WTC11 (cell line): ENCODE measurements at regions not wholly inside any gene's neighbourhood (a gene's known extent, or its start where the extent isn't known, plus 50 kb on each side); places are given as distances from the start of the nearest gene placed in this dataset.

Source experiments
- TEAD4 ChIP-seq: sonication (generic); formaldehyde crosslinking; IDR thresholded peaks from 2 replicates; pipeline ENCODE4 v1.8.0; 2022; ENCODE audit warnings: mild to moderate bottlenecking, missing genetic modification reagents
- TP53 ChIP-seq: sonication (generic); formaldehyde crosslinking; IDR thresholded peaks from 2 replicates; pipeline ENCODE4 v1.8.1; 2023; ENCODE audit warnings: mild to moderate bottlenecking, missing genetic modification reagents
- ZNF219 ChIP-seq: sonication (generic); formaldehyde crosslinking; IDR thresholded peaks from 2 replicates; pipeline ENCODE4 v1.8.0; 2023; ENCODE audit warnings: missing genetic modification reagents, mild to moderate bottlenecking, borderline replicate concordance
- ZNF396 ChIP-seq: fragments of 250-450 bp; sonication (Bioruptor Pico); IDR thresholded peaks from 2 replicates; pipeline ENCODE4 v1.8.0; 2021; ENCODE audit warnings: mild to moderate bottlenecking, moderate library complexity, borderline replicate concordance
- TF ChIP-seq, protein P1 (sequence below): fragments of 250-450 bp; sonication (Bioruptor Pico); IDR thresholded peaks from 2 replicates; pipeline ENCODE4 v1.9.0; 2021; ENCODE audit warnings: mild to moderate bottlenecking, borderline replicate concordance
- TF ChIP-seq, protein P2 (sequence below): fragments of 250-450 bp; sonication (Bioruptor Pico); IDR thresholded peaks from 2 replicates; pipeline ENCODE4 v1.9.0; 2021; ENCODE audit warnings: moderate library complexity, mild to moderate bottlenecking, inconsistent platforms, borderline replicate concordance
- TF ChIP-seq, protein P3 (sequence below): sonication (generic); formaldehyde crosslinking; IDR thresholded peaks from 2 replicates; pipeline ENCODE4 v1.8.1; 2022; ENCODE audit warnings: mild to moderate bottlenecking, missing genetic modification reagents, moderate library complexity, borderline replicate concordance
- TF ChIP-seq, protein P4 (sequence below): fragments of 250-450 bp; sonication (Bioruptor Pico); IDR thresholded peaks from 2 replicates; pipeline ENCODE4 v2.1.2; 2022; ENCODE audit warnings: mild to moderate bottlenecking, moderate library complexity
- TF ChIP-seq, protein P5 (sequence below): sonication (generic); formaldehyde crosslinking; IDR thresholded peaks from 2 replicates; pipeline ENCODE4 v1.8.0; 2022; ENCODE audit warnings: missing genetic modification reagents
- TF ChIP-seq, protein P6 (sequence below): sonication (generic); formaldehyde crosslinking; IDR thresholded peaks from 2 replicates; pipeline ENCODE4 v1.8.1; 2023; ENCODE audit warnings: mild to moderate bottlenecking, missing genetic modification reagents, moderate library complexity
- TF ChIP-seq, protein P7 (sequence below): fragments of 250-450 bp; sonication (Bioruptor Pico); IDR thresholded peaks from 2 replicates; pipeline ENCODE4 v1.9.0; 2021; ENCODE audit warnings: mild to moderate bottlenecking
- TF ChIP-seq, protein P8 (sequence below): sonication (generic); formaldehyde crosslinking; IDR thresholded peaks from 2 replicates; pipeline ENCODE4 v1.8.1; 2022; ENCODE audit warnings: missing genetic modification reagents, borderline replicate concordance

DNA sequence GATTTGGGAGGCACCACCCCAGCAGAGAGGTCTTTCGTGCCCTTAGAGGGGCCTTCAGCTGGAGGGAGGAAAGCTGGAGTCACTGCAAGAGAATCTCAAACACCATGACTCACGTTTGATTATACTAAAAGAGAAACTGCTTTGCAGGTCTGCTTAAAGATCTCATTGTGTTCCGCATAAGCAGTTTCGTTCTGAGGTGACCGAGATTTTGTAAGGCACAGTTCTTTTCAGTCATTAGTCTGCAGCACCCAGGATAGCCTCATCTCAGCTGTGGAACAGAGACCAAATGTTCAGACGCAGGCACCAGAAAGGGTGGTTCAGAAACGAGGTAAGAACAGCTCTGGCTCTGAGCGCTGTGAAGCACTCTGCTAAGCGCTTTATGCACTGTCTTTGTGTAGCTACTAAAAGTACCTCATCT, 71.2 kb upstream of the GTF3A start (continued):
- TF ChIP-seq, protein P1, sequence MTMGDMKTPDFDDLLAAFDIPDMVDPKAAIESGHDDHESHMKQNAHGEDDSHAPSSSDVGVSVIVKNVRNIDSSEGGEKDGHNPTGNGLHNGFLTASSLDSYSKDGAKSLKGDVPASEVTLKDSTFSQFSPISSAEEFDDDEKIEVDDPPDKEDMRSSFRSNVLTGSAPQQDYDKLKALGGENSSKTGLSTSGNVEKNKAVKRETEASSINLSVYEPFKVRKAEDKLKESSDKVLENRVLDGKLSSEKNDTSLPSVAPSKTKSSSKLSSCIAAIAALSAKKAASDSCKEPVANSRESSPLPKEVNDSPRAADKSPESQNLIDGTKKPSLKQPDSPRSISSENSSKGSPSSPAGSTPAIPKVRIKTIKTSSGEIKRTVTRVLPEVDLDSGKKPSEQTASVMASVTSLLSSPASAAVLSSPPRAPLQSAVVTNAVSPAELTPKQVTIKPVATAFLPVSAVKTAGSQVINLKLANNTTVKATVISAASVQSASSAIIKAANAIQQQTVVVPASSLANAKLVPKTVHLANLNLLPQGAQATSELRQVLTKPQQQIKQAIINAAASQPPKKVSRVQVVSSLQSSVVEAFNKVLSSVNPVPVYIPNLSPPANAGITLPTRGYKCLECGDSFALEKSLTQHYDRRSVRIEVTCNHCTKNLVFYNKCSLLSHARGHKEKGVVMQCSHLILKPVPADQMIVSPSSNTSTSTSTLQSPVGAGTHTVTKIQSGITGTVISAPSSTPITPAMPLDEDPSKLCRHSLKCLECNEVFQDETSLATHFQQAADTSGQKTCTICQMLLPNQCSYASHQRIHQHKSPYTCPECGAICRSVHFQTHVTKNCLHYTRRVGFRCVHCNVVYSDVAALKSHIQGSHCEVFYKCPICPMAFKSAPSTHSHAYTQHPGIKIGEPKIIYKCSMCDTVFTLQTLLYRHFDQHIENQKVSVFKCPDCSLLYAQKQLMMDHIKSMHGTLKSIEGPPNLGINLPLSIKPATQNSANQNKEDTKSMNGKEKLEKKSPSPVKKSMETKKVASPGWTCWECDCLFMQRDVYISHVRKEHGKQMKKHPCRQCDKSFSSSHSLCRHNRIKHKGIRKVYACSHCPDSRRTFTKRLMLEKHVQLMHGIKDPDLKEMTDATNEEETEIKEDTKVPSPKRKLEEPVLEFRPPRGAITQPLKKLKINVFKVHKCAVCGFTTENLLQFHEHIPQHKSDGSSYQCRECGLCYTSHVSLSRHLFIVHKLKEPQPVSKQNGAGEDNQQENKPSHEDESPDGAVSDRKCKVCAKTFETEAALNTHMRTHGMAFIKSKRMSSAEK (CRISPR knock-in tag), result no peak
- TF ChIP-seq, protein P2, sequence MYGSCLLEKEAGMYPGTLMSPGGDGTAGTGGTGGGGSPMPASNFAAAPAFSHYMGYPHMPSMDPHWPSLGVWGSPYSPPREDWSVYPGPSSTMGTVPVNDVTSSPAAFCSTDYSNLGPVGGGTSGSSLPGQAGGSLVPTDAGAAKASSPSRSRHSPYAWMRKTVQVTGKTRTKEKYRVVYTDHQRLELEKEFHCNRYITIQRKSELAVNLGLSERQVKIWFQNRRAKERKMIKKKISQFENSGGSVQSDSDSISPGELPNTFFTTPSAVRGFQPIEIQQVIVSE (CRISPR knock-in tag), result no peak
- no peak for TF ChIP-seq ZNF396
- no peak for TF ChIP-seq TP53 (CRISPR knock-in tag)
- TF ChIP-seq, protein P3, sequence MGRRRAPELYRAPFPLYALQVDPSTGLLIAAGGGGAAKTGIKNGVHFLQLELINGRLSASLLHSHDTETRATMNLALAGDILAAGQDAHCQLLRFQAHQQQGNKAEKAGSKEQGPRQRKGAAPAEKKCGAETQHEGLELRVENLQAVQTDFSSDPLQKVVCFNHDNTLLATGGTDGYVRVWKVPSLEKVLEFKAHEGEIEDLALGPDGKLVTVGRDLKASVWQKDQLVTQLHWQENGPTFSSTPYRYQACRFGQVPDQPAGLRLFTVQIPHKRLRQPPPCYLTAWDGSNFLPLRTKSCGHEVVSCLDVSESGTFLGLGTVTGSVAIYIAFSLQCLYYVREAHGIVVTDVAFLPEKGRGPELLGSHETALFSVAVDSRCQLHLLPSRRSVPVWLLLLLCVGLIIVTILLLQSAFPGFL, result no peak
- TF ChIP-seq, protein P4, sequence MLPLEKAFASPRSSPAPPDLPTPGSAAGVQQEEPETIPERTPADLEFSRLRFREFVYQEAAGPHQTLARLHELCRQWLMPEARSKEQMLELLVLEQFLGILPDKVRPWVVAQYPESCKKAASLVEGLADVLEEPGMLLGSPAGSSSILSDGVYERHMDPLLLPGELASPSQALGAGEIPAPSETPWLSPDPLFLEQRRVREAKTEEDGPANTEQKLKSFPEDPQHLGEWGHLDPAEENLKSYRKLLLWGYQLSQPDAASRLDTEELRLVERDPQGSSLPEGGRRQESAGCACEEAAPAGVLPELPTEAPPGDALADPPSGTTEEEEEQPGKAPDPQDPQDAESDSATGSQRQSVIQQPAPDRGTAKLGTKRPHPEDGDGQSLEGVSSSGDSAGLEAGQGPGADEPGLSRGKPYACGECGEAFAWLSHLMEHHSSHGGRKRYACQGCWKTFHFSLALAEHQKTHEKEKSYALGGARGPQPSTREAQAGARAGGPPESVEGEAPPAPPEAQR (CRISPR knock-in tag), result no peak
- TF ChIP-seq, protein P5, sequence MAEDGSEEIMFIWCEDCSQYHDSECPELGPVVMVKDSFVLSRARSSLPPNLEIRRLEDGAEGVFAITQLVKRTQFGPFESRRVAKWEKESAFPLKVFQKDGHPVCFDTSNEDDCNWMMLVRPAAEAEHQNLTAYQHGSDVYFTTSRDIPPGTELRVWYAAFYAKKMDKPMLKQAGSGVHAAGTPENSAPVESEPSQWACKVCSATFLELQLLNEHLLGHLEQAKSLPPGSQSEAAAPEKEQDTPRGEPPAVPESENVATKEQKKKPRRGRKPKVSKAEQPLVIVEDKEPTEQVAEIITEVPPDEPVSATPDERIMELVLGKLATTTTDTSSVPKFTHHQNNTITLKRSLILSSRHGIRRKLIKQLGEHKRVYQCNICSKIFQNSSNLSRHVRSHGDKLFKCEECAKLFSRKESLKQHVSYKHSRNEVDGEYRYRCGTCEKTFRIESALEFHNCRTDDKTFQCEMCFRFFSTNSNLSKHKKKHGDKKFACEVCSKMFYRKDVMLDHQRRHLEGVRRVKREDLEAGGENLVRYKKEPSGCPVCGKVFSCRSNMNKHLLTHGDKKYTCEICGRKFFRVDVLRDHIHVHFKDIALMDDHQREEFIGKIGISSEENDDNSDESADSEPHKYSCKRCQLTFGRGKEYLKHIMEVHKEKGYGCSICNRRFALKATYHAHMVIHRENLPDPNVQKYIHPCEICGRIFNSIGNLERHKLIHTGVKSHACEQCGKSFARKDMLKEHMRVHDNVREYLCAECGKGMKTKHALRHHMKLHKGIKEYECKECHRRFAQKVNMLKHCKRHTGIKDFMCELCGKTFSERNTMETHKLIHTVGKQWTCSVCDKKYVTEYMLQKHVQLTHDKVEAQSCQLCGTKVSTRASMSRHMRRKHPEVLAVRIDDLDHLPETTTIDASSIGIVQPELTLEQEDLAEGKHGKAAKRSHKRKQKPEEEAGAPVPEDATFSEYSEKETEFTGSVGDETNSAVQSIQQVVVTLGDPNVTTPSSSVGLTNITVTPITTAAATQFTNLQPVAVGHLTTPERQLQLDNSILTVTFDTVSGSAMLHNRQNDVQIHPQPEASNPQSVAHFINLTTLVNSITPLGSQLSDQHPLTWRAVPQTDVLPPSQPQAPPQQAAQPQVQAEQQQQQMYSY, result no peak
- TF ChIP-seq, protein P6, sequence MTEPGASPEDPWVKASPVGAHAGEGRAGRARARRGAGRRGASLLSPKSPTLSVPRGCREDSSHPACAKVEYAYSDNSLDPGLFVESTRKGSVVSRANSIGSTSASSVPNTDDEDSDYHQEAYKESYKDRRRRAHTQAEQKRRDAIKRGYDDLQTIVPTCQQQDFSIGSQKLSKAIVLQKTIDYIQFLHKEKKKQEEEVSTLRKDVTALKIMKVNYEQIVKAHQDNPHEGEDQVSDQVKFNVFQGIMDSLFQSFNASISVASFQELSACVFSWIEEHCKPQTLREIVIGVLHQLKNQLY, result no peak
- TF ChIP-seq, protein P7, sequence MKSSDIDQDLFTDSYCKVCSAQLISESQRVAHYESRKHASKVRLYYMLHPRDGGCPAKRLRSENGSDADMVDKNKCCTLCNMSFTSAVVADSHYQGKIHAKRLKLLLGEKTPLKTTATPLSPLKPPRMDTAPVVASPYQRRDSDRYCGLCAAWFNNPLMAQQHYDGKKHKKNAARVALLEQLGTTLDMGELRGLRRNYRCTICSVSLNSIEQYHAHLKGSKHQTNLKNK (CRISPR knock-in tag), result no peak
- no peak for TF ChIP-seq ZNF219 (CRISPR knock-in tag)
- no peak for TF ChIP-seq TEAD4 (CRISPR knock-in tag)
- TF ChIP-seq, protein P8, sequence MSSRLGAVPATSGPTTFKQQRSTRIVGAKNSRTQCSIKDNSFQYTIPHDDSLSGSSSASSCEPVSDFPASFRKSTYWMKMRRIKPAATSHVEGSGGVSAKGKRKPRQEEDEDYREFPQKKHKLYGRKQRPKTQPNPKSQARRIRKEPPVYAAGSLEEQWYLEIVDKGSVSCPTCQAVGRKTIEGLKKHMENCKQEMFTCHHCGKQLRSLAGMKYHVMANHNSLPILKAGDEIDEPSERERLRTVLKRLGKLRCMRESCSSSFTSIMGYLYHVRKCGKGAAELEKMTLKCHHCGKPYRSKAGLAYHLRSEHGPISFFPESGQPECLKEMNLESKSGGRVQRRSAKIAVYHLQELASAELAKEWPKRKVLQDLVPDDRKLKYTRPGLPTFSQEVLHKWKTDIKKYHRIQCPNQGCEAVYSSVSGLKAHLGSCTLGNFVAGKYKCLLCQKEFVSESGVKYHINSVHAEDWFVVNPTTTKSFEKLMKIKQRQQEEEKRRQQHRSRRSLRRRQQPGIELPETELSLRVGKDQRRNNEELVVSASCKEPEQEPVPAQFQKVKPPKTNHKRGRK (CRISPR knock-in tag), result no peak
